Endothelial cell of umbilical vein (primary cell): ENCODE measurements at regions not wholly inside any gene's neighbourhood (a gene's known extent, or its start where the extent isn't known, plus 50 kb on each side); places are given as distances from the start of the nearest gene placed in this dataset.

Source experiments
- BruUV-seq: library from RNA; stranded (reverse); fragments of 400-500 nt; replicated peaks from 2 replicates; lab custom pipeline; 2021; lab: Mats Ljungman, UMichigan
- CTCF ChIA-PET: fragments of 300-600, 350-600 bp; sonication (Branson Sonifier 250); formaldehyde crosslinking; loops from one replicate; lab custom pipeline; 2021; ENCODE audit warnings: antibody characterized with exemption, inconsistent platforms; lab: Charles Lee
- POLR2A ChIA-PET: fragments of 300-600, 350-600 bp; sonication (Branson Sonifier 250); formaldehyde crosslinking; loops from one replicate; lab custom pipeline; 2021; ENCODE audit warnings: antibody characterized with exemption, inconsistent platforms; lab: Charles Lee
- DNase-seq: peaks from one replicate; pipeline ENCODE4 v3.0.0-alpha.2; 2011; ENCODE audit warnings: low read depth, low spot score
- FAIRE-seq: peaks from 2 replicates; lab custom pipeline; 2011; peaks lifted over from hg19 to GRCh38; lab: Jason Lieb, UNC
- H2AFZ ChIP-seq: 2 replicates; pipeline ENCODE4 v1.6.0; 2012; ENCODE audit warnings: low read depth, low read length, control low read depth, inconsistent platforms
- H3K27ac ChIP-seq: 2 replicates; pipeline ENCODE4 v1.5.1; 2011; ENCODE audit warnings: low read depth, mild to moderate bottlenecking, control low read depth, low read length, moderate library complexity; ENCODE audit not compliant: insufficient read depth
- H3K27me3 ChIP-seq, 2 experiments: 2 replicates each; pipeline versions ENCODE4 v1.6.0 to v1.6.1; 2011; ENCODE audit warnings: low read length in 2 of 2, mixed read lengths in 1 of 2; ENCODE audit not compliant: control insufficient read depth in 2 of 2, insufficient read depth in 2 of 2
- H3K36me3 ChIP-seq, 2 experiments: 2 replicates in 1 of 2; 3 replicates in 1 of 2; pipeline ENCODE4 v1.5.1; 2011; ENCODE audit warnings: low read length in 2 of 2, mild to moderate bottlenecking in 1 of 2, moderate library complexity in 1 of 2; ENCODE audit not compliant: control insufficient read depth in 2 of 2, insufficient read depth in 2 of 2; ENCODE audit errors: extremely low read depth in 1 of 2
- H3K4me1 ChIP-seq: 3 replicates; pipeline ENCODE4 v1.5.1; 2011; ENCODE audit warnings: mild to moderate bottlenecking, low read length; ENCODE audit not compliant: control insufficient read depth, insufficient read depth; ENCODE audit errors: extremely low read depth
- H3K4me2 ChIP-seq: 2 replicates; pipeline ENCODE4 v1.6.1; 2011; ENCODE audit warnings: low read length, control low read depth, mixed read lengths; ENCODE audit not compliant: insufficient read depth
- H3K4me3 ChIP-seq, 3 experiments: fragments of 200-600 bp in 1 of 3; sonication (generic), shearing (Covaris generic) in 1 of 3; replicated peaks in 1 of 3; 2 replicates each; pipeline ENCODE4 v1.5.1; 2011 to 2016; ENCODE audit warnings: control low read depth in 3 of 3, low read length in 3 of 3, mild to moderate bottlenecking in 2 of 3, inconsistent platforms in 1 of 3, low read depth in 1 of 3, moderate library complexity in 1 of 3; ENCODE audit not compliant: insufficient read depth in 1 of 3
- H3K79me2 ChIP-seq: 2 replicates; pipeline ENCODE4 v1.6.0; 2012; ENCODE audit warnings: low read length, inconsistent platforms; ENCODE audit not compliant: control insufficient read depth, insufficient read depth
- H3K9ac ChIP-seq: replicated peaks from 2 replicates; pipeline ENCODE3; 2011; ENCODE audit warnings: low read length, control low read depth; ENCODE audit not compliant: insufficient read depth; ENCODE audit errors: extremely low read depth
- H3K9me1 ChIP-seq: replicated peaks from 3 replicates; pipeline ENCODE4 v1.6.0; 2011; ENCODE audit warnings: mild to moderate bottlenecking, low read length; ENCODE audit not compliant: control insufficient read depth, insufficient read depth; ENCODE audit errors: extremely low read depth
- H3K9me3 ChIP-seq: replicated peaks from 2 replicates; pipeline ENCODE4 v1.5.1; 2012; ENCODE audit warnings: low read length, inconsistent platforms; ENCODE audit not compliant: control insufficient read depth, insufficient read depth
- H4K20me1 ChIP-seq: replicated peaks from 2 replicates; pipeline ENCODE3; 2011; ENCODE audit warnings: mild to moderate bottlenecking, low read length; ENCODE audit not compliant: control insufficient read depth, insufficient read depth; ENCODE audit errors: extremely low read depth
- EZH2 ChIP-seq: IDR thresholded peaks from 2 replicates; pipeline ENCODE4 v1.6.1; 2012; ENCODE audit warnings: borderline replicate concordance, low read depth, mild to moderate bottlenecking, moderate library complexity, low read length, inconsistent platforms; ENCODE audit not compliant: severe bottlenecking
- FOS ChIP-seq: IDR thresholded peaks from 2 replicates; pipeline ENCODE4 v1.6.1; 2011; ENCODE audit warnings: mild to moderate bottlenecking, low read length, moderate library complexity, borderline replicate concordance; ENCODE audit not compliant: insufficient read depth
- GATA2 ChIP-seq: IDR thresholded peaks from 2 replicates; pipeline ENCODE4 v1.7.0; 2011; ENCODE audit warnings: low read depth, mild to moderate bottlenecking, moderate library complexity, mixed read lengths, low read length; ENCODE audit not compliant: insufficient read length, insufficient read depth
- MYC ChIP-seq: IDR thresholded peaks from one replicate; pipeline ENCODE4 v1.6.1; 2011; ENCODE audit warnings: mild to moderate bottlenecking, low read depth, low read length
- POLR2A ChIP-seq: IDR thresholded peaks from 2 replicates; pipeline ENCODE4 v1.6.1; 2012; ENCODE audit warnings: low read depth, mild to moderate bottlenecking, control low read depth, low read length
- POLR2AphosphoS5 ChIP-seq: IDR thresholded peaks from 2 replicates; pipeline ENCODE4 v1.6.1; 2012; ENCODE audit warnings: low read depth, mild to moderate bottlenecking, control low read depth, low read length, moderate library complexity; ENCODE audit not compliant: insufficient read depth
- dilution Hi-C: fragments of 300-500 bp; cut with MboI; formaldehyde crosslinking; loops from one replicate; pipeline ENCODE4 v1.15.0; 2019; ENCODE audit warnings: low sequenced_read_pairs; ENCODE audit not compliant: extremely low pct_ligation_motif_present
- intact Hi-C: fragments of 100-400 bp; cut with micrococcal nuclease; formaldehyde crosslinking; loops from one replicate; pipeline ENCODE4 v1.10.0; 2022
- TF ChIP-seq, protein P1 (sequence below): IDR thresholded peaks from 2 replicates; pipeline ENCODE4 v1.6.1; 2011; ENCODE audit not compliant: insufficient read depth, insufficient read length

DNA sequence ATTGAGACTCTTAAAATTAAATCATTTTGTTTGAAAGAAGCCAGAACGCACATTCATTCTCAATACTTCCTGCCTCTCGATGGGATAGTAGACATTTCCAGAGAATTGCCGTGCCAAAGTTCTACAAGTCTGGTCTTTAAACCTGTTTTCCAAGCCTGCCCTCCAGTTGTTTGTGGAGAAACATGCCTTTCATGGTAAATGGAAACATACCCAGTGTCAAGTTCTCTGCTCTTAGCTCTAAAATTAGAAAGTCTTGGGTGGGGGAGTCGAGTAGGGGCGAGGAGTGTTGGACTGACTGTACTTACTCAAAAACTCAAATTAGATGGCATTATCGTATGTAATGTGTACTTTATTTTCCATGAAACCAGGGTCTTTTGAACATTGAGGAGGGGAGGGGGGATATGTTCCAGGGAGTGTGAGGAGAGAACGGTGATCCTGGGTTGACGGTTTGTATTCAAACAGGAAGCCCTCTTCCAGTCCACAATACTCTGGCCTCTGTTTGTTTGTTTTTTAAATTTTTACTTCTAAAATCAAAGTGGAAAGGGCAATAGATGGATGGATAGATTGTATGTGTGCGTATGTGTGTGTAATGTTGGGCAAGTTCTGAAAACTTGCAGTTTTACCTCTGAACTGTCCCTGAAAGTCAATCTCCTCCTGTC lies 106.8 kb upstream of the ARMC2 start:
- H3K9me1 ChIP-seq = no peaks in the 10 kb centered on the region
- H3K9me3 ChIP-seq = no peaks in the 10 kb centered on the region
- POLR2A ChIA-PET = no interaction called here
- H3K79me2 ChIP-seq = no peaks in the 10 kb centered on the region
- no peak overlapping the region for H3K4me2 ChIP-seq
- peaks cover 0 to 2% of the 10 kb centered on the region in 2 experiments for H3K27me3 ChIP-seq
- dilution Hi-C loops (no loop called here), intact Hi-C loops (no loop called here)
- no peak overlapping the region for H2AFZ ChIP-seq
- no peak for TF ChIP-seq POLR2A
- TF ChIP-seq EZH2 = no peak
- TF ChIP-seq POLR2AphosphoS5 = no peak
- TF ChIP-seq, protein P1, sequence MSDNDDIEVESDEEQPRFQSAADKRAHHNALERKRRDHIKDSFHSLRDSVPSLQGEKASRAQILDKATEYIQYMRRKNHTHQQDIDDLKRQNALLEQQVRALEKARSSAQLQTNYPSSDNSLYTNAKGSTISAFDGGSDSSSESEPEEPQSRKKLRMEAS = no peak
- no peak for TF ChIP-seq GATA2
- no peak for TF ChIP-seq FOS
- TF ChIP-seq MYC = no peak
- H3K27ac ChIP-seq = no peak overlapping the region
- DNase-seq (no peak), FAIRE-seq (no peak)
- H3K9ac ChIP-seq = no peak overlapping the region
- H3K4me3 ChIP-seq = no peak overlapping the region
- CTCF ChIA-PET = no interaction called here
- no TSS peak for BruUV-seq
- H3K4me1 ChIP-seq = peaks cover 35% of the 10 kb centered on the region
- H3K36me3 ChIP-seq = no peaks in the 10 kb centered on the region
- H4K20me1 ChIP-seq = no peaks in the 10 kb centered on the region

DNA sequence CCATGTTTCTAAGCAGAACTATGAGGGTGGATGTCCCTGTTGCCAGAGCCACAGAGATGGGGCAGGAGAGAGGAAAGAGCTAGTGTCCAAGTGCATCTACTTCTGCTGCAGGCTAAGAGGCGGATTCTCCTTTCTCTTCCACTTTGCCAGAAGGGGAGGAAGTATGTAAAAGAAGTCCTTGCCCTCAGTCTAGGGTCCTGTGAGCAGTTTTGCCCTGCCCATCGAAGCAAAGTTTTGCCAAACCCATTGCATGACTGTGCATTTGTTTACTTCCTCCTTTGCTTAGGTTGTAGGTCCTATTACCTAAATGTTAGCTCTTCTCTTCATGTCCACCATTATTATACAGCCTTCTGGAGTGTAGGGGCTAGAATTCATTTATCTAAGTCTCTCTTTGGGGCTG lies 106.2 kb upstream of the ARMC2 start:
- H2AFZ ChIP-seq = no peak overlapping the region
- POLR2A ChIA-PET = no interaction called here
- no peaks in the 10 kb centered on the region for H3K36me3 ChIP-seq
- no peak for TF ChIP-seq FOS
- no peaks in the 10 kb centered on the region for H3K79me2 ChIP-seq
- FAIRE-seq (no peak), DNase-seq (no peak)
- no peak overlapping the region for H3K9ac ChIP-seq
- no peak overlapping the region for H3K4me3 ChIP-seq
- H3K9me3 ChIP-seq = no peaks in the 10 kb centered on the region
- H4K20me1 ChIP-seq = no peaks in the 10 kb centered on the region
- intact Hi-C loops = no loop called here
- peaks cover 0 to 2% of the 10 kb centered on the region in 2 experiments for H3K27me3 ChIP-seq
- H3K9me1 ChIP-seq = no peaks in the 10 kb centered on the region
- H3K4me2 ChIP-seq = no peak overlapping the region
- dilution Hi-C loops = no loop called here
- H3K27ac ChIP-seq = no peak overlapping the region
- peaks cover 34% of the 10 kb centered on the region for H3K4me1 ChIP-seq
- no TSS peak for BruUV-seq
- CTCF ChIA-PET = no interaction called here
